H1 (cell line): ENCODE measurements at regions not wholly inside any gene's neighbourhood (a gene's known extent, or its start where the extent isn't known, plus 50 kb on each side); places are given as distances from the start of the nearest gene placed in this dataset.

Experiments
- NANOG ChIP-seq: IDR thresholded peaks from 2 replicates; pipeline ENCODE4 v1.6.1; 2011; ENCODE audit warnings: low read length, low read depth, mild to moderate bottlenecking, inconsistent platforms; ENCODE audit not compliant: insufficient read depth, poor library complexity, severe bottlenecking

DNA sequence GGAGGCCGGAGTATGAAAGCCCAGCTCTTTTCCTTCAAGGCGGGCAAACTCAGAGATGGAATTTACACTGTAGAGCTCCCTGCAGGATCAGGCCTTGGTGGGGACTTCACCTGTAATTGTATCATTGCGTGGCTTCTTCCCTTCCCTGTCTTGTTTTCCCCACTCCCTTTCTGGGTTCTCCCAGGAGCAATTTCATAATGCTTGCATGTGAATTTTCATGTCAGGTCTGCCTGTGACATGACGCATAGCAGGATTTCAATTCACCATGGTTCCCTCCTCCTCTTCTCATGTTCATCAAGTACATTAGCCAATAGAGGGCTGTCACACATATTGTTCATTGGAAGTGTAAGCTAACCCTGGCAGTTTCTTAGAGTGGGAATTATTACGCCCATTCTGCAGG, 197.7 kb downstream of the RPS24 start (continued):
- no peak for TF ChIP-seq NANOG
